Caki2 (cell line): ENCODE measurements at regions not wholly inside any gene's neighbourhood (a gene's known extent, or its start where the extent isn't known, plus 50 kb on each side); places are given as distances from the start of the nearest gene placed in this dataset.
"Not testable (repeated sequence)": the region's sequence is repeated elsewhere in the genome, so short reads cannot be mapped to it uniquely, and the experiment has no call there.

Experiments used
- DNase-seq: peaks from one replicate; pipeline ENCODE4 v3.0.0-alpha.2; 2015; ENCODE audit warnings: low read depth
- in situ Hi-C: cut with HindIII; loops from 2 replicates; pipeline ENCODE4 v1.10.0; 2016; ENCODE audit warnings: low sequenced_read_pairs, low pct_unique_long_range_greater_than_20kb, mixed read lengths

- in situ Hi-C loops = no loop called here
- DNase-seq = no peak
These were observed 270.8 kb upstream of the UBE2E3 start for GRCh38 chr2:180709392-180710145.

GRCh38 chr2:180707884-180708205 lies 272.6 kb upstream of the UBE2E3 start:
- DNase-seq = peak; percentile 44
- in situ Hi-C loops = no loop called here

GRCh38 chr2:180707175-180707883 lies 273.1 kb upstream of the UBE2E3 start:
- no peak for DNase-seq
- in situ Hi-C loops = no loop called here

GRCh38 chr2:180706694-180707093 lies 273.7 kb upstream of the UBE2E3 start:
- no peak for DNase-seq
- in situ Hi-C loops = no loop called here

GRCh38 chr2:180705551-180705950 lies 274.9 kb upstream of the UBE2E3 start:
- DNase-seq = no peak
- in situ Hi-C loops = no loop called here

GRCh38 chr2:180705122-180705521 lies 275.3 kb upstream of the UBE2E3 start:
- in situ Hi-C loops = no loop called here
- DNase-seq = no peak

- in situ Hi-C loops = no loop called here
- DNase-seq = no peak
These were observed 280.6 kb upstream of the UBE2E3 start for GRCh38 chr2:180699657-180700361.

GRCh38 chr2:180698668-180699067 lies 281.7 kb upstream of the UBE2E3 start:
- DNase-seq = no peak
- in situ Hi-C loops = no loop called here

GRCh38 chr2:180695586-180696401 lies 284.6 kb upstream of the UBE2E3 start:
- no peak for DNase-seq
- in situ Hi-C loops = no loop called here

- no peak for DNase-seq
- in situ Hi-C loops = no loop called here
These were observed 285.7 kb upstream of the UBE2E3 start for GRCh38 chr2:180694445-180695421.

- no peak for DNase-seq
- in situ Hi-C loops = no loop called here
These were observed 288.1 kb upstream of the UBE2E3 start for GRCh38 chr2:180692322-180692721.

- in situ Hi-C loops, DNase-seq: not testable (repeated sequence)
These were observed 288.6 kb upstream of the UBE2E3 start for GRCh38 chr2:180691855-180692223.

- DNase-seq, in situ Hi-C loops: not testable (repeated sequence)
These were observed 289.1 kb upstream of the UBE2E3 start for GRCh38 chr2:180691186-180691854.

GRCh38 chr2:180690611-180691010 lies 289.8 kb upstream of the UBE2E3 start:
- DNase-seq = no peak
- in situ Hi-C loops = no loop called here

- no peak for DNase-seq
- in situ Hi-C loops = no loop called here
These were observed 297.5 kb upstream of the UBE2E3 start for GRCh38 chr2:180682871-180683270.

- DNase-seq = no peak
- in situ Hi-C loops = no loop called here
These were observed 300.7 kb upstream of the UBE2E3 start for GRCh38 chr2:180679693-180680092.

- no peak for DNase-seq
- in situ Hi-C loops = no loop called here
These were observed 301.8 kb upstream of the UBE2E3 start for GRCh38 chr2:180678625-180678972.
